HEK293 (cell line): ENCODE measurements at regions not wholly inside any gene's neighbourhood (a gene's known extent, or its start where the extent isn't known, plus 50 kb on each side); places are given as distances from the start of the nearest gene placed in this dataset.

ENCODE experiments used
- BCL11A ChIP-seq: fragments of 450-650 bp; formaldehyde crosslinking; IDR thresholded peaks from 2 replicates; pipeline ENCODE4 v1.5.1; 2016; ENCODE audit warnings: low read depth, missing biosample characterization, missing genetic modification characterization
- CTCF ChIP-seq: fragments of 450-650 bp; formaldehyde crosslinking; IDR thresholded peaks from 2 replicates; pipeline ENCODE4 v1.5.1; 2016; ENCODE audit warnings: missing biosample characterization, missing genetic modification characterization
- REST ChIP-seq: fragments of 450-650 bp; formaldehyde crosslinking; IDR thresholded peaks from 2 replicates; pipeline ENCODE4 v1.5.1; 2016; ENCODE audit warnings: missing biosample characterization, missing genetic modification characterization
- SP7 ChIP-seq: fragments of 450-650 bp; formaldehyde crosslinking; IDR thresholded peaks from 2 replicates; pipeline ENCODE4 v1.5.1; 2016; ENCODE audit warnings: missing biosample characterization, missing genetic modification characterization
- ZEB2 ChIP-seq: fragments of 450-650 bp; formaldehyde crosslinking; IDR thresholded peaks from 2 replicates; pipeline ENCODE4 v1.5.1; 2016; ENCODE audit warnings: missing biosample characterization, missing genetic modification characterization
- ZNF324 ChIP-seq: fragments of 450-650 bp; formaldehyde crosslinking; IDR thresholded peaks from 2 replicates; pipeline ENCODE4 v1.5.1; 2016; ENCODE audit warnings: missing biosample characterization, missing genetic modification characterization
- ZSCAN5A ChIP-seq: fragments of 450-650 bp; formaldehyde crosslinking; IDR thresholded peaks from 2 replicates; pipeline ENCODE4 v1.5.1; 2016; ENCODE audit warnings: missing biosample characterization, missing genetic modification characterization

- TF ChIP-seq REST (tag by site-specific recombination) (no peak), BCL11A (tag by site-specific recombination) (no peak), ZSCAN5A (tag by site-specific recombination) (no peak), ZNF324 (no peak), CTCF (tag by site-specific recombination) (no peak), ZEB2 (tag by site-specific recombination) (no peak), SP7 (no peak)
Measured at GRCh38 chr11:122346006-122346405, 230.0 kb upstream of the BLID start.
